MM.1S (cell line): ENCODE measurements at regions not wholly inside any gene's neighbourhood (a gene's known extent, or its start where the extent isn't known, plus 50 kb on each side); places are given as distances from the start of the nearest gene placed in this dataset.
"Not testable (repeated sequence)": the region's sequence is repeated elsewhere in the genome, so short reads cannot be mapped to it uniquely, and the experiment has no call there.

Experiments used
- DNase-seq: peaks from one replicate; pipeline ENCODE4 v3.0.0-alpha.2; 2015
- H2AFZ ChIP-seq: fragments of 300-600 bp; sonication (generic); 2 replicates; pipeline ENCODE4 v1.6.0; 2016; ENCODE audit warnings: antibody characterized with exemption, low read length
- H3F3A ChIP-seq: fragments of 300-600 bp; sonication (generic); 2 replicates; pipeline ENCODE4 v1.6.1; 2016; ENCODE audit warnings: mild to moderate bottlenecking, antibody characterized with exemption, low read length, moderate library complexity, mixed read lengths; ENCODE audit not compliant: insufficient read depth
- H3K27ac ChIP-seq: fragments of 300-600 bp; sonication (generic); 2 replicates; pipeline ENCODE4 v1.5.1; 2016; ENCODE audit warnings: mild to moderate bottlenecking, low read length
- H3K27me3 ChIP-seq: fragments of 300-600 bp; sonication (generic); replicated peaks from 2 replicates; pipeline ENCODE4 v1.6.0; 2016; ENCODE audit warnings: low read length; ENCODE audit not compliant: insufficient read depth
- H3K36me3 ChIP-seq: fragments of 300-600 bp; sonication (generic); replicated peaks from 2 replicates; pipeline ENCODE4 v1.6.1; 2016; ENCODE audit warnings: mild to moderate bottlenecking, low read length, mixed read lengths; ENCODE audit not compliant: insufficient read depth
- H3K4me1 ChIP-seq: fragments of 300-600 bp; sonication (generic); 2 replicates; pipeline ENCODE4 v1.6.1; 2016; ENCODE audit warnings: low read length, mixed read lengths
- H3K4me2 ChIP-seq: fragments of 300-600 bp; sonication (generic); 2 replicates; pipeline ENCODE4 v1.6.0; 2016; ENCODE audit warnings: low read depth, low read length
- H3K4me3 ChIP-seq: fragments of 300-600 bp; sonication (generic); 2 replicates; pipeline ENCODE4 v1.5.1; 2016; ENCODE audit warnings: low read length, mixed read lengths
- H3K79me2 ChIP-seq: fragments of 300-600 bp; sonication (generic); 2 replicates; pipeline ENCODE4 v1.6.1; 2016; ENCODE audit warnings: mixed run types, low read length, mixed read lengths
- H3K9ac ChIP-seq: fragments of 300-600 bp; sonication (generic); 2 replicates; pipeline ENCODE4 v1.6.1; 2016; ENCODE audit warnings: low read length, mixed read lengths
- H3K9me2 ChIP-seq: fragments of 300-600 bp; sonication (generic); replicated peaks from 2 replicates; pipeline ENCODE4 v1.6.1; 2016; ENCODE audit warnings: mild to moderate bottlenecking, low read length, mixed read lengths; ENCODE audit not compliant: insufficient read depth
- H3K9me3 ChIP-seq: fragments of 300-600 bp; sonication (generic); replicated peaks from 2 replicates; pipeline ENCODE4 v1.6.1; 2016; ENCODE audit warnings: mild to moderate bottlenecking, low read length, mixed read lengths; ENCODE audit not compliant: insufficient read depth
- H4K20me1 ChIP-seq: fragments of 300-600 bp; sonication (generic); 2 replicates; pipeline ENCODE4 v1.6.1; 2016; ENCODE audit warnings: mild to moderate bottlenecking, low read length, moderate library complexity, mixed read lengths; ENCODE audit not compliant: insufficient read depth
- EZH2 ChIP-seq: fragments of 300-600 bp; sonication (generic); optimal IDR thresholded peaks from 2 replicates; pipeline ENCODE3; 2017; ENCODE audit warnings: low read depth, mild to moderate bottlenecking, antibody characterized with exemption, low read length, mixed read lengths
- EZH2phosphoT487 ChIP-seq: fragments of 300-600 bp; sonication (generic); IDR thresholded peaks from 2 replicates; pipeline ENCODE4 v1.6.1; 2018; ENCODE audit warnings: antibody characterized with exemption, low read length
- TF ChIP-seq, protein P1 (sequence below): fragments of 300-600 bp; sonication (generic); IDR thresholded peaks from 2 replicates; pipeline ENCODE4 v1.5.1; 2016; ENCODE audit warnings: antibody characterized with exemption, low read length, mixed read lengths

DNA sequence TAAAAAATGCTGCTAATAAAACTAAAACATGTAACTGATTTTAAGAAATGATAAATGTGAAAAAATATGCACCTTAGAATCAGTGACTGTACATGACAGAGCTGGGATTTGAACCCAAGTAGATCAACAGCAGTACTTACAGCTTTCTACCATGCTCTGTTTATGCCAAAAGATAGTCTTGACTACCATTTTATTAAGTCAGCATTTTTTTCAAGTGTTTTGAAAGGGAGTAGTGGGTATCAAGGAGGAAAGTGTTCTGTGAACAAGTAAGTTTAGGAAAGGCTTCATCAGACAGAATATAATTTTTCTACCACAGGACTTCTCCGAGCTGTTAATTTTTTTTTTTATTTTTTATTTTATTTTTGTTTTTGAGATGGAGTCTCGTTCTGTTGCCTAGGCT is 180.4 kb upstream of the GLRA1 start:
- Histone ChIP-seq H3K79me2 (no peaks in the 10 kb centered on the region), H3K9ac (no peak overlapping the region), H3K4me3 (no peak overlapping the region), H3K36me3 (no peaks in the 10 kb centered on the region), H3F3A (no peaks in the 10 kb centered on the region), H3K9me2 (no peaks in the 10 kb centered on the region), H4K20me1 (no peaks in the 10 kb centered on the region), H3K4me1 (no peaks in the 10 kb centered on the region), H3K4me2 (no peak overlapping the region), H3K9me3 (no peaks in the 10 kb centered on the region), H2AFZ (no peak overlapping the region), H3K27ac (no peak overlapping the region), H3K27me3 (no peaks in the 10 kb centered on the region)
- TF ChIP-seq, protein P1, sequence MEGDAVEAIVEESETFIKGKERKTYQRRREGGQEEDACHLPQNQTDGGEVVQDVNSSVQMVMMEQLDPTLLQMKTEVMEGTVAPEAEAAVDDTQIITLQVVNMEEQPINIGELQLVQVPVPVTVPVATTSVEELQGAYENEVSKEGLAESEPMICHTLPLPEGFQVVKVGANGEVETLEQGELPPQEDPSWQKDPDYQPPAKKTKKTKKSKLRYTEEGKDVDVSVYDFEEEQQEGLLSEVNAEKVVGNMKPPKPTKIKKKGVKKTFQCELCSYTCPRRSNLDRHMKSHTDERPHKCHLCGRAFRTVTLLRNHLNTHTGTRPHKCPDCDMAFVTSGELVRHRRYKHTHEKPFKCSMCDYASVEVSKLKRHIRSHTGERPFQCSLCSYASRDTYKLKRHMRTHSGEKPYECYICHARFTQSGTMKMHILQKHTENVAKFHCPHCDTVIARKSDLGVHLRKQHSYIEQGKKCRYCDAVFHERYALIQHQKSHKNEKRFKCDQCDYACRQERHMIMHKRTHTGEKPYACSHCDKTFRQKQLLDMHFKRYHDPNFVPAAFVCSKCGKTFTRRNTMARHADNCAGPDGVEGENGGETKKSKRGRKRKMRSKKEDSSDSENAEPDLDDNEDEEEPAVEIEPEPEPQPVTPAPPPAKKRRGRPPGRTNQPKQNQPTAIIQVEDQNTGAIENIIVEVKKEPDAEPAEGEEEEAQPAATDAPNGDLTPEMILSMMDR, result no peak
- TF ChIP-seq EZH2phosphoT487 (no peak), EZH2 (no peak)
- no peak for DNase-seq

DNA sequence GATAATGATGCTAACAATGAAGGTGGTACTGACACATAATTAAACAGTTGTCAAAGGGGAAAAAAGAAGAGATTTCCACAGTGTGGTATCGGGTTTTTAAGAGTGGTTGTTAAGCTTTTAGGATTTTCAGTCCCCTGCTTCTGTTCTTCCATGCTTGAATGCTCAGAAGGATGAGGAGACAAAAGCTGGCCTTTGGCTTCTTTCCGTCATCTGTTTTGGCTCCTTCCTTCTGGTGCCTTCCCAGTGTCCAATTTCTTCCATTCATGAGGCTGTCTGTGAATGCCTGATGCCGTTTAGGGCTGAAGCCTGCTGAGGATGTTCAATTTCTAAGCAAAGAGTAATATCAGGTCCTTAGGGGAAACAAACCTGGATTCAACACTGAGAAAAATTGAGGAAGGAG is 179.6 kb upstream of the GLRA1 start:
- TF ChIP-seq, protein P1, result no peak
- TF ChIP-seq EZH2 (no peak), EZH2phosphoT487 (no peak)
- Histone ChIP-seq H3F3A (no peaks in the 10 kb centered on the region), H2AFZ (no peak overlapping the region), H3K79me2 (no peaks in the 10 kb centered on the region), H4K20me1 (no peaks in the 10 kb centered on the region), H3K27ac (no peak overlapping the region), H3K9ac (no peak overlapping the region), H3K9me3 (no peaks in the 10 kb centered on the region), H3K9me2 (no peaks in the 10 kb centered on the region), H3K4me1 (no peaks in the 10 kb centered on the region), H3K36me3 (no peaks in the 10 kb centered on the region), H3K4me2 (no peak overlapping the region), H3K27me3 (no peaks in the 10 kb centered on the region), H3K4me3 (no peak overlapping the region)
- no peak for DNase-seq

DNA sequence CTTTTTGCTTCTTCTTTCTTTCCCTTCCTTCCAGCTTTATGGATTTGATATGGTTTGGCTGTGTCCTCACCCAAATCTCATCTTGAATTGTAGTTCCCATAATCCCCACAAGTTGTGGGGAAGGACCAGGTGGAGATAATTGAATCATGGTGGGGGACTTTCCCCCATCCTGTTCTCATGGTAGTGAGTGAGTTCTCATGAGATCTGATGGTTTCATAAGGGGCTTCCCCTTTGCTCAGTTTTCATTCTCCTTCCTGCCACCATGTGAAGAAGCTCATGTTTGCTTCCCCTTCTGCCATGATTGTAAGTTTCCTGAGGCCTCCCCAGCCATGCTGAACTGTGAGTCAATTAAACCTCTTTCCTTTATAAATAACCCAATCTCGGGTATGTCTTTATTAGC is 178.3 kb upstream of the GLRA1 start:
- H3K79me2 ChIP-seq, H2AFZ ChIP-seq, H4K20me1 ChIP-seq, H3K9me3 ChIP-seq, H3K4me2 ChIP-seq, H3K27me3 ChIP-seq, H3K36me3 ChIP-seq, DNase-seq, H3K9ac ChIP-seq, H3K9me2 ChIP-seq, H3K4me3 ChIP-seq, H3F3A ChIP-seq, H3K4me1 ChIP-seq, H3K27ac ChIP-seq: not testable (repeated sequence)

DNA sequence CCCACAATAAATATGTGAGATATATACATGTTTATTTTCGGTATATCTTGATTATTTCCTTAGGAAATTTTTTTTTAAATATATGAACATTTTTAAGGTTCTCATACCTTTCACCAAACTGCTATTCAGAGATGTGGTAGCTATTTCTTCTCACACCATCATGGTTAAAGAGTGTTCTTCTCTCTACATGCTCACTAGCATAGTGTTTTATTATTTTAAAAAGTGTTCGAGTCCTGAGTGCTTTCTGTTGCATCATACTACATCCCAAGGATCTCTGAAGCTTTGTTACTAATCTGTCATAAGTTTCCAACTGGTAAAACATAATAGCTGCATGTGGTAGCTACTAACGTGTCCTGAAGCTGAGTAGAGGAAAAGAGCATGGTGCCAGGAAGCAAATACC is 177.4 kb upstream of the GLRA1 start:
- no peak for DNase-seq
- H3K27me3 ChIP-seq, result no peaks in the 10 kb centered on the region
- no peak overlapping the region for H3K9ac ChIP-seq
- no peak overlapping the region for H2AFZ ChIP-seq
- no peak overlapping the region for H3K4me2 ChIP-seq
- no peak overlapping the region for H3K27ac ChIP-seq
- TF ChIP-seq, protein P1, result no peak
- H3K9me2 ChIP-seq, result no peaks in the 10 kb centered on the region
- H3K4me1 ChIP-seq, result peaks cover 6% of the 10 kb centered on the region; the same call in 1 of the 2 replicates
- H3K9me3 ChIP-seq, result no peaks in the 10 kb centered on the region
- no peaks in the 10 kb centered on the region for H3F3A ChIP-seq
- no peaks in the 10 kb centered on the region for H3K79me2 ChIP-seq
- H4K20me1 ChIP-seq, result no peaks in the 10 kb centered on the region
- H3K36me3 ChIP-seq, result no peaks in the 10 kb centered on the region
- H3K4me3 ChIP-seq, result no peak overlapping the region
